Uterus (tissue), 2 donors: ENCODE measurements at regions not wholly inside any gene's neighbourhood (a gene's known extent, or its start where the extent isn't known, plus 50 kb on each side); places are given as distances from the start of the nearest gene placed in this dataset.

Experiments
- POLR2A ChIP-seq, 2 donors: fragments of 450-650 bp; IDR thresholded peaks; one replicate each; pipeline ENCODE4 v1.6.1; 2016; ENCODE audit warnings: antibody characterized with exemption in 2 of 2, mild to moderate bottlenecking in 1 of 2, moderate library complexity in 1 of 2
- TF ChIP-seq, protein P1 (sequence below), 4 experiments: fragments of 200-600 bp in 2 of 4; fragments of 450-650 bp in 2 of 4; sonication (generic) in 2 of 4; IDR thresholded peaks; one replicate each; pipeline ENCODE4 v1.5.1; 2016 to 2019; ENCODE audit warnings: antibody characterized with exemption in 4 of 4, mild to moderate bottlenecking in 2 of 4, moderate library complexity in 1 of 4

DNA sequence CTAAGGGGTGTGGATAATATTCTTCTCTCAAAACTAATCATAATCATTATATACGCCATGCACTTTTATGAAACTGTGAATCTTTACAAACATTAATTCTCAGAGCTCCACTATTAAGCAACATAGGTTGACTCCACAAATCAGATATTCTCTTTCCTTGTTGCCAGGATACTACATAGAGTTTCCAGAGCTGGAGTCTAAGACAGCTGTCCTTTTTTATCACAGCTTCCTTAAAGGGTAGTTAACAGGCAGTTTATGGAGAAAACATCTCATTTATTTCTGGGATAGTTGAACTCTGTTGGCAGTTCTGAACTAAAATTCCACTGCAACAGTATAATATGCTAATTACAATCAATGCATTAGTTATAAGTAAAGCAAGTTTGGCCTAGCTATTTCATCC lies 152.1 kb upstream of the PPP1R2C start:
- TF ChIP-seq, protein P1, sequence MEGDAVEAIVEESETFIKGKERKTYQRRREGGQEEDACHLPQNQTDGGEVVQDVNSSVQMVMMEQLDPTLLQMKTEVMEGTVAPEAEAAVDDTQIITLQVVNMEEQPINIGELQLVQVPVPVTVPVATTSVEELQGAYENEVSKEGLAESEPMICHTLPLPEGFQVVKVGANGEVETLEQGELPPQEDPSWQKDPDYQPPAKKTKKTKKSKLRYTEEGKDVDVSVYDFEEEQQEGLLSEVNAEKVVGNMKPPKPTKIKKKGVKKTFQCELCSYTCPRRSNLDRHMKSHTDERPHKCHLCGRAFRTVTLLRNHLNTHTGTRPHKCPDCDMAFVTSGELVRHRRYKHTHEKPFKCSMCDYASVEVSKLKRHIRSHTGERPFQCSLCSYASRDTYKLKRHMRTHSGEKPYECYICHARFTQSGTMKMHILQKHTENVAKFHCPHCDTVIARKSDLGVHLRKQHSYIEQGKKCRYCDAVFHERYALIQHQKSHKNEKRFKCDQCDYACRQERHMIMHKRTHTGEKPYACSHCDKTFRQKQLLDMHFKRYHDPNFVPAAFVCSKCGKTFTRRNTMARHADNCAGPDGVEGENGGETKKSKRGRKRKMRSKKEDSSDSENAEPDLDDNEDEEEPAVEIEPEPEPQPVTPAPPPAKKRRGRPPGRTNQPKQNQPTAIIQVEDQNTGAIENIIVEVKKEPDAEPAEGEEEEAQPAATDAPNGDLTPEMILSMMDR (IDR thresholded peaks at IDR 0.05) = no peak
- TF ChIP-seq POLR2A (IDR thresholded peaks at IDR 0.05) = no peak
